SK-N-SH treated with all-trans-retinoic acid at 6 μM for 48 hours (cell line): ENCODE measurements at regions not wholly inside any gene's neighbourhood (a gene's known extent, or its start where the extent isn't known, plus 50 kb on each side); places are given as distances from the start of the nearest gene placed in this dataset.

Experiments
- ATAC-seq: fragments of 200-7000 bp; cut with Tn5 transposase; 3 replicates; pipeline ENCODE4 v1.9.1; 2020; ENCODE audit warnings: mild to moderate bottlenecking, moderate library complexity
- ARNTL ChIP-seq: fragments of 450-650 bp; formaldehyde crosslinking; IDR thresholded peaks from 2 replicates; pipeline ENCODE4 v1.5.0; 2020; ENCODE audit warnings: low read depth, mild to moderate bottlenecking, moderate library complexity, borderline replicate concordance
- BACH2 ChIP-seq: fragments of 250-450 bp; sonication (Bioruptor Pico); IDR thresholded peaks from 2 replicates; pipeline ENCODE4 v1.9.0; 2021; ENCODE audit warnings: mild to moderate bottlenecking, borderline replicate concordance
- CREB5 ChIP-seq: fragments of 250-450 bp; sonication (Bioruptor Pico); IDR thresholded peaks from 2 replicates; pipeline ENCODE4 v1.5.1; 2020; ENCODE audit warnings: low read depth, mild to moderate bottlenecking, moderate library complexity
- CSRNP3 ChIP-seq: fragments of 250-450 bp; sonication (Bioruptor Pico); IDR thresholded peaks from 2 replicates; pipeline ENCODE4 v1.5.1; 2021; ENCODE audit warnings: mild to moderate bottlenecking, moderate library complexity
- ESRRG ChIP-seq: fragments of 250-450 bp; sonication (Bioruptor Pico); IDR thresholded peaks from 2 replicates; pipeline ENCODE4 v1.6.1; 2021; ENCODE audit warnings: mild to moderate bottlenecking
- GLIS3 ChIP-seq: fragments of 250-450 bp; sonication (Bioruptor Pico); IDR thresholded peaks from 2 replicates; pipeline ENCODE4 v1.5.0; 2020; ENCODE audit warnings: mild to moderate bottlenecking, moderate library complexity
- ISL1 ChIP-seq: fragments of 250-450 bp; sonication (Bioruptor Pico); IDR thresholded peaks from 2 replicates; pipeline ENCODE4 v2.1.2; 2022; ENCODE audit warnings: mild to moderate bottlenecking, moderate library complexity
- OSR1 ChIP-seq: fragments of 250-450 bp; sonication (Bioruptor Pico); IDR thresholded peaks from 2 replicates; pipeline ENCODE4 v1.8.0; 2022; ENCODE audit warnings: moderate library complexity, mild to moderate bottlenecking, inconsistent platforms
- PATZ1 ChIP-seq: fragments of 250-450 bp; sonication (Bioruptor Pico); IDR thresholded peaks from 2 replicates; pipeline ENCODE4 v1.8.0; 2020; ENCODE audit warnings: mild to moderate bottlenecking, moderate library complexity, borderline replicate concordance
- PPARA ChIP-seq: fragments of 250-450 bp; sonication (Bioruptor Pico); IDR thresholded peaks from 2 replicates; pipeline ENCODE4 v1.5.0; 2020; ENCODE audit warnings: mild to moderate bottlenecking, borderline replicate concordance
- SNAI2 ChIP-seq: fragments of 250-450 bp; sonication (Bioruptor Pico); IDR thresholded peaks from 2 replicates; pipeline ENCODE4 v1.5.0; 2020; ENCODE audit warnings: mild to moderate bottlenecking, moderate library complexity
- TCF4 ChIP-seq: fragments of 250-450 bp; sonication (Bioruptor Pico); IDR thresholded peaks from 2 replicates; pipeline ENCODE4 v1.8.0; 2021; ENCODE audit warnings: mild to moderate bottlenecking, moderate library complexity, borderline replicate concordance
- TOX ChIP-seq: fragments of 250-450 bp; sonication (Bioruptor Pico); IDR thresholded peaks from 2 replicates; pipeline ENCODE4 v1.8.0; 2021; ENCODE audit warnings: mild to moderate bottlenecking, moderate library complexity, borderline replicate concordance
- TSHZ2 ChIP-seq: fragments of 250-450 bp; sonication (Bioruptor Pico); IDR thresholded peaks from 2 replicates; pipeline ENCODE4 v1.5.0; 2020; ENCODE audit warnings: mild to moderate bottlenecking, moderate library complexity
- ZC3H10 ChIP-seq: fragments of 250-450 bp; sonication (Bioruptor Pico); IDR thresholded peaks from 2 replicates; pipeline ENCODE4 v1.5.1; 2021; ENCODE audit warnings: mild to moderate bottlenecking, moderate library complexity
- ZFP3 ChIP-seq: fragments of 250-450 bp; sonication (Bioruptor Pico); IDR thresholded peaks from 2 replicates; pipeline ENCODE4 v1.5.0; 2020; ENCODE audit warnings: mild to moderate bottlenecking, moderate library complexity
- ZFP30 ChIP-seq: fragments of 450-650 bp; formaldehyde crosslinking; IDR thresholded peaks from 2 replicates; pipeline ENCODE4 v1.5.0; 2022; ENCODE audit warnings: mild to moderate bottlenecking, moderate library complexity
- ZNF565 ChIP-seq: fragments of 450-650 bp; formaldehyde crosslinking; conservative IDR thresholded peaks from 2 replicates; pipeline ENCODE4 v1.5.0; 2020; ENCODE audit warnings: low read depth, mild to moderate bottlenecking, moderate library complexity
- ZNF70 ChIP-seq: fragments of 450-650 bp; formaldehyde crosslinking; IDR thresholded peaks from 2 replicates; pipeline ENCODE4 v1.5.0; 2020; ENCODE audit warnings: mild to moderate bottlenecking, moderate library complexity
- ZNF8 ChIP-seq: fragments of 450-650 bp; formaldehyde crosslinking; IDR thresholded peaks from 2 replicates; pipeline ENCODE4 v1.5.0; 2020; ENCODE audit warnings: mild to moderate bottlenecking, moderate library complexity

GRCh38 chr4:177182166-177182565, 127.5 kb upstream of the NEIL3 start:
- ATAC-seq: no peak
- TF ChIP-seq ZNF565 (CRISPR knock-in tag) (no peak), CREB5 (CRISPR knock-in tag) (no peak), GLIS3 (CRISPR knock-in tag) (no peak), ZNF8 (no peak), ARNTL (CRISPR knock-in tag) (no peak), OSR1 (CRISPR knock-in tag) (no peak), TCF4 (CRISPR knock-in tag) (no peak), TOX (CRISPR knock-in tag) (no peak), ISL1 (CRISPR knock-in tag) (no peak), PPARA (CRISPR knock-in tag) (no peak), ZNF70 (CRISPR knock-in tag) (no peak), TSHZ2 (no peak), PATZ1 (CRISPR knock-in tag) (no peak), ZFP3 (no peak), ZC3H10 (no peak), CSRNP3 (no peak), ESRRG (CRISPR knock-in tag) (no peak), SNAI2 (CRISPR knock-in tag) (no peak), BACH2 (no peak)

- no peak for ATAC-seq
- no peak for TF ChIP-seq BACH2
- TF ChIP-seq ZNF565 (CRISPR knock-in tag): no peak
- TF ChIP-seq ZFP3: no peak
- TF ChIP-seq ISL1 (CRISPR knock-in tag): no peak
These were observed 126.9 kb upstream of the NEIL3 start for GRCh38 chr4:177182728-177183127.

- no peak; the same call in 2 of the 3 replicates for ATAC-seq
- TF ChIP-seq ZFP30 (CRISPR knock-in tag) (no peak), ZNF70 (CRISPR knock-in tag) (no peak)
- TF ChIP-seq, all 23 proteins: peak for 0
These were observed 124.5 kb upstream of the NEIL3 start for GRCh38 chr4:177185151-177185550.

GRCh38 chr4:177185579-177185978, 124.1 kb upstream of the NEIL3 start:
- no peak for ATAC-seq
- TF ChIP-seq ZC3H10 (no peak), ZFP3 (no peak)

GRCh38 chr4:177187371-177187770, 122.3 kb upstream of the NEIL3 start:
- no peak for ATAC-seq
- TF ChIP-seq ZFP3: no peak
